Choroid plexus epithelial cell (primary cell): ENCODE measurements at regions not wholly inside any gene's neighbourhood (a gene's known extent, or its start where the extent isn't known, plus 50 kb on each side); places are given as distances from the start of the nearest gene placed in this dataset.

Experiments used
- DNase-seq: peaks from one replicate; pipeline ENCODE4 v3.0.0-alpha.2; 2010; ENCODE audit warnings: low read depth
- H3K4me3 ChIP-seq: 2 replicates; pipeline ENCODE4 v1.5.1; 2011; ENCODE audit warnings: low read depth, mild to moderate bottlenecking, control low read depth, low read length, moderate library complexity
- TF ChIP-seq, protein P1 (sequence below): conservative IDR thresholded peaks from 2 replicates; pipeline ENCODE4 v1.5.1; 2011; ENCODE audit warnings: low read depth, mild to moderate bottlenecking, control low read depth, inconsistent platforms, low read length, moderate library complexity

DNA sequence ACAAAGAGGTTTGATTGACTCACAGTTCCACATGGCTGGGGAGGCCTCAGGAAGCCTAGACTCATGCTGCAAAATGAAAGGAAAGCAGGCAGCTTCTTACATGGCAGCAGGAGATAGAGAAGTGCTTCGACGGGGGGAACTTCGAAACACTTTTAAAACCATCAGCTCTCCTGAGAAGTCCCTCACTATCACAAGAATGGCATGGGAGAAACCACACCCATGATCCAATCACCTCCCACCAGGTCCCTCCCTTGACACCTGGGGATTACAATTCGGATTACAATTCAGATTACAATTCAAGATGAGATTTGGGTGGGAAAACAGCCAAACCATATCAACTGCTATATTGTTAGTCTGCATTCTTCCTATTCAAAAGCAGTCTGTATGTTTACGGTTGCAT, 322.3 kb upstream of the ISL1 start:
- no peak for DNase-seq
- H3K4me3 ChIP-seq: no peak overlapping the region
- TF ChIP-seq, protein P1, sequence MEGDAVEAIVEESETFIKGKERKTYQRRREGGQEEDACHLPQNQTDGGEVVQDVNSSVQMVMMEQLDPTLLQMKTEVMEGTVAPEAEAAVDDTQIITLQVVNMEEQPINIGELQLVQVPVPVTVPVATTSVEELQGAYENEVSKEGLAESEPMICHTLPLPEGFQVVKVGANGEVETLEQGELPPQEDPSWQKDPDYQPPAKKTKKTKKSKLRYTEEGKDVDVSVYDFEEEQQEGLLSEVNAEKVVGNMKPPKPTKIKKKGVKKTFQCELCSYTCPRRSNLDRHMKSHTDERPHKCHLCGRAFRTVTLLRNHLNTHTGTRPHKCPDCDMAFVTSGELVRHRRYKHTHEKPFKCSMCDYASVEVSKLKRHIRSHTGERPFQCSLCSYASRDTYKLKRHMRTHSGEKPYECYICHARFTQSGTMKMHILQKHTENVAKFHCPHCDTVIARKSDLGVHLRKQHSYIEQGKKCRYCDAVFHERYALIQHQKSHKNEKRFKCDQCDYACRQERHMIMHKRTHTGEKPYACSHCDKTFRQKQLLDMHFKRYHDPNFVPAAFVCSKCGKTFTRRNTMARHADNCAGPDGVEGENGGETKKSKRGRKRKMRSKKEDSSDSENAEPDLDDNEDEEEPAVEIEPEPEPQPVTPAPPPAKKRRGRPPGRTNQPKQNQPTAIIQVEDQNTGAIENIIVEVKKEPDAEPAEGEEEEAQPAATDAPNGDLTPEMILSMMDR: no peak

DNA sequence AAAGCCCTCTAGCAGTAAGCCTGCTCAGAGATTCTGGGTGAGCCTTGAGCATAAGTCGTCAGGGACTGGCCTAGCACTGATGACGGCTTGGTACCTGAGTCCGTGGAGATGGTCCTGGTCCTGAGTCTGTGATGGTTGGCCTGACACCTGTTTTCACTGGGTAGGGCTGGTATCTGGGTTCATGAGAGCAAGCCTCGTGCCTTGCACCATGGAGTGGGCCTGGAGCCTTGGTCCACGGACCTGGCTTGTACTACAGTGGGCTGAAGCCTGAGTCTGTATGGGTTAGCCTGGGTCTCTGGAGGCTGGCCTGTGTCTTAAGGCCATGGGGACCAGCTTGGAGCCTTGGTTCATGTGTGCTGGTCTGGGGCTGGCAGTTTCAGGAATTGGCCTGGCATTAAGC, 310.3 kb upstream of the ISL1 start:
- no peak for DNase-seq
- no peak overlapping the region for H3K4me3 ChIP-seq
- TF ChIP-seq, protein P1: no peak

DNA sequence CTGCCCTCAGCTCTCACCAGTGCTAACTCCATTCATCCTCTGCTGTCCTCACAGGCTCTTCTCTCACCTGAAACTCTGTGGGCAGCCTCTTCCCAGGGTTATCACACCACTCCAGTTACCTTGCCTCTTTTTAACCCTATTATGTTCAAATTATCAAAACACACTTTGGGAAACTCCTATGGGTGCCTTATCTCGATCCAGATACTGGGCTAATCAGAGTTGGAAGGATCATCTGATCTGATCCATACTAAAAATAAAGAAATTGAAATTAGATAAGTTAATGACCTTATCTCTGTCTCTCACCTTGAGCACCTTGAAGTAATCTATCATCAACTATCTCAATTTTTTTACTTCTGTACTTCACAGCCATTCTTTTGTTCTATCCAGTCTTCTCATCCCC, 300.5 kb upstream of the ISL1 start:
- TF ChIP-seq, protein P1: no peak
- no peak overlapping the region for H3K4me3 ChIP-seq
- no peak for DNase-seq

DNA sequence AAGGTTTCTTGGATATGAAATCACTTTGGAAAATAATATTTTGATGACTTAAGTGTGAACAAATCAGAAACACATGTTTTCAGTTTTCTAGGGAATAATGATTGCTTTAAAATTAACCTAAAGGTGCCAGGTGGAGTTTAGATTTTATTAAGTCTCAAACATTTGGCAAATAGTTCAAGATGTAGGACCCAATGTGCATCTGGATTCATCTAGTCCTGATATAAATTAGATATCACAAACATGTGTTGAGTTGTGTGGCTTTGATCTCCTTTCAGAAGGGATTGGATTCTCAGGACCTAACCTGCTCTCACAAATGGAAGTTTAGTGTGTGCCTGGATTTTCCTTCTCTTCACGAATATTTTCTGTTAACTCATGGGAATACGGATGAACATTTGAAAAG, 291.4 kb upstream of the ISL1 start:
- H3K4me3 ChIP-seq: no peak overlapping the region
- TF ChIP-seq, protein P1: no peak
- no peak for DNase-seq

DNA sequence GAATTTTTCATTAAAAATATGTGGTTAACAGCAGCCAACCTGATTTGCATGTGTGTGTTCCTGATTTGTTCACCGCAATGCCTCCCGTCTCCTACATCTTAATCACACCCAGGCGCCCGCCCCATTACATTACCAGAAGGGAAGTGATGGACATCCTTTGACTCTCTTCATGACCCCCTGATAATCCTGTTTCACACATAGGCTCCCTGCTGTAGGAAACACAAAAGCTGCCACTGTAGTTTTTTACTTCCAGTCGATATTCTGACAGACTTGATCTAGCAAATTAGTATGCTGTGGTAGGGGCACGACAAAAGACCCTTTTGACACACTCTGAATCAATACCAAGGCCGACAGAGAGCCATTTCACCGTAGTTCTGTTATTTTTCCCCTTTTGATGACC, 287.8 kb upstream of the ISL1 start:
- H3K4me3 ChIP-seq: no peak overlapping the region
- no peak for DNase-seq
- TF ChIP-seq, protein P1: no peak

DNA sequence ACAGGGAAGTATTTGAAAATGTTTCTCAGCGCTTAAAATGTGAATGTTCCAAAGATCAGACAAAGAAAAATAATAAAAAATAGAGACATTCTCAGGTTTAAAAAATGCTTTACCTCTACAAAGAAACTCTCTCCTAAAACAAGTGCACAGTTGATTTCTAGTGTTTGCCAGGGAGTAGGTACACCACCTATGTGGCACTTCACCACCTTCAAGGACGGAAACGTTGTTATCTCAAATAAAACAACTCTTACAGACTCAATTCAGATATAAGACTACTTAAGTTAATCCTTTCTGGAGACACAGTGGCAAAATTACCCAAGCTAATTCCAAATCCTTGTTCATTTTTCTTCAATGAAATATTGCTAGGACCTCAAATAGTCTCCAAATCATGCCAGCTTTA, 286.4 kb upstream of the ISL1 start:
- H3K4me3 ChIP-seq: no peak overlapping the region
- TF ChIP-seq, protein P1: no peak
- no peak for DNase-seq

DNA sequence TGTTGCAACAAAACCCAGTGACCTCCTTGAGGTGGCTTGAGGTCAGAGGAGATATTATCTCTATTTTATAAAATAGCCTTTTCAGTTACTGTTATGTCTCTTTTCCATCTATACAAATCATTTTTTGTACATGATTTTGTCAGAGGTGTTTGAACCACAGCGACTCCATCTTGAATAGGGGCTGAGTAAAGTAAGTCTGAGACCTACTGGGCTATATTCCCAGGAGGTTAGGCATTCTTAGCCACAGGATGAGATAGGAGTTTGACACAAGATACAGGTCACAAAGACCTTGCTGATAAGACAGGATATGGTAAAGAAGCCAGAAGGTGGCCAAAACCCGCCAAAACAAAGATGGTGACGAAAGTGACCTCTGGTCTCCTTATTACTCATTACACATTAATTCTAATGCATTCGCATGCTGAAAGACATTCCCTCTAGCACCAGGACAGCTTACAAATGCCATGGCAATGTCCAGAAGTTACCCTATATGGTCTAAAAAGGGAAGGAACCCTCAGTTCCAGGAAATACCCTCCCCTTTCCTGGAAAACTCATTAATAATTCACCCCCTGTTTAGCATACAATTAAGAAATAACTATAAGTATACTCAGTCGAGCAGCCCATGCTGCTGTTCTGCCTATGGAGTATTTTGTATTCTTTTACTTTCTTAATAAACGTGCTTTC, 283.9 kb upstream of the ISL1 start:
- no peak overlapping the region for H3K4me3 ChIP-seq
- TF ChIP-seq, protein P1: no peak
- no peak for DNase-seq
